ENCODE measurements at regions not wholly inside any gene's neighbourhood (a gene's known extent, or its start where the extent isn't known, plus 50 kb on each side); places are given as distances from the start of the nearest gene placed in this dataset.

GRCh38 chr3:125645616-125646015 lies 50.3 kb upstream of the OSBPL11 start:
- Mint-ChIP-seq H3K27ac (ENCODE audit: unreplicated experiment) (no peak overlapping the region), H3K4me1 (ENCODE audit: unreplicated experiment) (no peaks in the 10 kb centered on the region), H3K9me3 (ENCODE audit: unreplicated experiment) (no peaks in the 10 kb centered on the region), H3K36me3 (ENCODE audit: unreplicated experiment) (no peaks in the 10 kb centered on the region), H3K4me3 (ENCODE audit: unreplicated experiment) (no peak overlapping the region), H3K27me3 (ENCODE audit: unreplicated experiment) (peaks cover 24% of the 10 kb centered on the region)
- no peak for DNase-seq (ENCODE audit: extremely low spot score, unreplicated experiment)
- TF ChIP-seq, protein P1, sequence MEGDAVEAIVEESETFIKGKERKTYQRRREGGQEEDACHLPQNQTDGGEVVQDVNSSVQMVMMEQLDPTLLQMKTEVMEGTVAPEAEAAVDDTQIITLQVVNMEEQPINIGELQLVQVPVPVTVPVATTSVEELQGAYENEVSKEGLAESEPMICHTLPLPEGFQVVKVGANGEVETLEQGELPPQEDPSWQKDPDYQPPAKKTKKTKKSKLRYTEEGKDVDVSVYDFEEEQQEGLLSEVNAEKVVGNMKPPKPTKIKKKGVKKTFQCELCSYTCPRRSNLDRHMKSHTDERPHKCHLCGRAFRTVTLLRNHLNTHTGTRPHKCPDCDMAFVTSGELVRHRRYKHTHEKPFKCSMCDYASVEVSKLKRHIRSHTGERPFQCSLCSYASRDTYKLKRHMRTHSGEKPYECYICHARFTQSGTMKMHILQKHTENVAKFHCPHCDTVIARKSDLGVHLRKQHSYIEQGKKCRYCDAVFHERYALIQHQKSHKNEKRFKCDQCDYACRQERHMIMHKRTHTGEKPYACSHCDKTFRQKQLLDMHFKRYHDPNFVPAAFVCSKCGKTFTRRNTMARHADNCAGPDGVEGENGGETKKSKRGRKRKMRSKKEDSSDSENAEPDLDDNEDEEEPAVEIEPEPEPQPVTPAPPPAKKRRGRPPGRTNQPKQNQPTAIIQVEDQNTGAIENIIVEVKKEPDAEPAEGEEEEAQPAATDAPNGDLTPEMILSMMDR (IDR thresholded peaks at IDR 0.05) = no peak

DNA sequence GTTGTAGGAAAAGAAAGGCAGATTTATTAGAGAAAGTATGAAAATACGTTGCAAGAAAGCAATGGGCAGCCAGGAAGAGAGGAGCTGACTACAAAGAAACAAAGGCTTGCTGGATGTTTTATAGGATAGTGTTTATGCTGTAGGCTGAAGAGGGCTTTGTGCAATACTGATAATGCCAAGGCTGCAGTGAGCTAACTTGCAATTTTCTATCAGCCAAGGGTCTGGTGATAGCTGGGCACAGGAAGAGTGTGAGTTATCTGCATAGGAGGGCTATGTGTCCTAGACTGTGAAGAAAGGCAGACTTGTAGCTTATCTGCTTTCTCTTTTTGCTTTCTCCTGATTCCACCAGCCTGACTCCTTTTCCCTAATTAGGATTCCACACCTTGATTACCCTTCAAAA lies 51.3 kb upstream of the OSBPL11 start:
- no peaks in the 10 kb centered on the region for H3K9me3 Mint-ChIP-seq (ENCODE audit: unreplicated experiment)
- no peak for DNase-seq (ENCODE audit: extremely low spot score, unreplicated experiment)
- TF ChIP-seq, protein P1 (IDR thresholded peaks at IDR 0.05) = no peak
- no peaks in the 10 kb centered on the region for H3K36me3 Mint-ChIP-seq (ENCODE audit: unreplicated experiment)
- no peak overlapping the region for H3K4me3 Mint-ChIP-seq (ENCODE audit: unreplicated experiment)
- peaks cover 6% of the 10 kb centered on the region for H3K4me1 Mint-ChIP-seq (ENCODE audit: unreplicated experiment)
- peaks cover 24% of the 10 kb centered on the region for H3K27me3 Mint-ChIP-seq (ENCODE audit: unreplicated experiment)
- H3K27ac Mint-ChIP-seq (ENCODE audit: unreplicated experiment) = no peak overlapping the region

- peaks cover 24% of the 10 kb centered on the region for H3K27me3 Mint-ChIP-seq (ENCODE audit: unreplicated experiment)
- no peak overlapping the region for H3K27ac Mint-ChIP-seq (ENCODE audit: unreplicated experiment)
- no peak overlapping the region for H3K4me3 Mint-ChIP-seq (ENCODE audit: unreplicated experiment)
- H3K36me3 Mint-ChIP-seq (ENCODE audit: unreplicated experiment) = no peaks in the 10 kb centered on the region
- DNase-seq (ENCODE audit: extremely low spot score, unreplicated experiment) = no peak
- peaks cover 6% of the 10 kb centered on the region for H3K4me1 Mint-ChIP-seq (ENCODE audit: unreplicated experiment)
- TF ChIP-seq, protein P1 (IDR thresholded peaks at IDR 0.05) = no peak
- no peaks in the 10 kb centered on the region for H3K9me3 Mint-ChIP-seq (ENCODE audit: unreplicated experiment)
Measured at GRCh38 chr3:125647318-125648014, 52.2 kb upstream of the OSBPL11 start.

DNA sequence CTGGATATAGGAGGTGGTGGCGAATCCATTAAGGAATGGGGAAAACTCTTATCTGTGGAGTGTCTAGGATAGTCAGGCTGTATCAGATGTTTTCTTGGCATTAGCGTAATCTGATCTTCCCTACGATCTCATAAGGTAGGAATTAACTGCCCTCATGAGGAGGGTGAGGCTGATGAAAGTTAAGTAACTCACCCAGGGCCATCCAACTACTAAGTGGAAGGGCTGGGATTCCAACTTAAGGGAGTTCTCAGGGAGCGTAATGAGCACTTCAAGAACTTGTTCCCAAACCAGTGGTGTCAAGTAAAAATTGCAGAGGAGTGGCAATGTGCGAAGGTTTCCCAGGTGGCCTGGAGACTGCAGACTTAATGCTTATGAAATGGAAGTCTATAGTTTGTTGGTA lies 55.9 kb upstream of the OSBPL11 start:
- peaks cover 6% of the 10 kb centered on the region for H3K4me1 Mint-ChIP-seq (ENCODE audit: unreplicated experiment)
- DNase-seq (ENCODE audit: extremely low spot score, unreplicated experiment) = no peak

GRCh38 chr3:125652349-125652748 lies 57.1 kb upstream of the OSBPL11 start:
- DNase-seq (ENCODE audit: extremely low spot score, unreplicated experiment) = no peak
- TF ChIP-seq, protein P1 (IDR thresholded peaks at IDR 0.05) = no peak
- H3K27me3 Mint-ChIP-seq (ENCODE audit: unreplicated experiment) = peaks cover 5% of the 10 kb centered on the region
- H3K9me3 Mint-ChIP-seq (ENCODE audit: unreplicated experiment) = no peaks in the 10 kb centered on the region
- peaks cover 6% of the 10 kb centered on the region for H3K4me1 Mint-ChIP-seq (ENCODE audit: unreplicated experiment)
- H3K4me3 Mint-ChIP-seq (ENCODE audit: unreplicated experiment) = no peak overlapping the region
- H3K27ac Mint-ChIP-seq (ENCODE audit: unreplicated experiment) = no peak overlapping the region
- H3K36me3 Mint-ChIP-seq (ENCODE audit: unreplicated experiment) = no peaks in the 10 kb centered on the region

More for the DNA sequence above, 55.9 kb upstream of the OSBPL11 start:
- TF ChIP-seq, protein P1 (IDR thresholded peaks at IDR 0.05) = no peak
- Mint-ChIP-seq H3K9me3 (ENCODE audit: unreplicated experiment) (no peaks in the 10 kb centered on the region), H3K27me3 (ENCODE audit: unreplicated experiment) (peaks cover 13% of the 10 kb centered on the region), H3K27ac (ENCODE audit: unreplicated experiment) (no peak overlapping the region), H3K4me3 (ENCODE audit: unreplicated experiment) (no peak overlapping the region), H3K36me3 (ENCODE audit: unreplicated experiment) (no peaks in the 10 kb centered on the region)

All from osteocyte (in vitro differentiated cells).